ENCODE measurements at regions not wholly inside any gene's neighbourhood (a gene's known extent, or its start where the extent isn't known, plus 50 kb on each side); places are given as distances from the start of the nearest gene placed in this dataset.

GRCh38 chr16:17986991-17987390 is 349.5 kb downstream of the NPIPA8 start:
- Histone ChIP-seq H3K4me2 (replicated peaks; ENCODE audit: low read depth, low read length, poor library complexity, severe bottlenecking) (no peak overlapping the region), H3K79me2 (ENCODE audit: control insufficient read depth, insufficient read depth, low read length) (no peaks in the 10 kb centered on the region), H3K36me3 (replicated peaks in 1 of 2; ENCODE audit: control extremely low read depth in 1 of 2, control insufficient read depth in 1 of 2, extremely low read depth in 1 of 2, insufficient read depth in 2 of 2, low read length in 1 of 2) (no peaks in the 10 kb centered on the region), H3K4me3 (ENCODE audit: control extremely low read depth in 1 of 5, extremely low read depth in 1 of 5, insufficient read depth in 1 of 5, low read depth in 2 of 5, low read length in 4 of 5) (no peak overlapping the region), H2AFZ (ENCODE audit: insufficient read depth, low read depth, low read length, poor library complexity, severe bottlenecking) (no peak overlapping the region), H3K9me3 (ENCODE audit: control extremely low read depth in 1 of 3, control insufficient read depth in 2 of 3, insufficient read depth in 1 of 3, low read length in 2 of 3) (no peaks in the 10 kb centered on the region), H3K4me1 (ENCODE audit: control insufficient read depth in 2 of 2, insufficient read depth in 2 of 2, low read length in 2 of 2) (no peaks in the 10 kb centered on the region), H3K9ac (ENCODE audit: low read length) (no peak overlapping the region), H4K20me1 (ENCODE audit: control insufficient read depth, insufficient read depth, low read length, poor library complexity, severe bottlenecking) (no peaks in the 10 kb centered on the region), H3K27ac (ENCODE audit: low read length in 2 of 2) (no peak overlapping the region), H3K27me3 (replicated peaks in 1 of 4; ENCODE audit: control extremely low read depth in 1 of 4, control insufficient read depth in 3 of 4, insufficient read depth in 4 of 4, low read length in 3 of 4) (no peaks in the 10 kb centered on the region)
- intact Hi-C loops (cut with micrococcal nuclease), result no loop called here
- WGBS (ENCODE audit: insufficient coverage), result 100% methylated on average over 2 of the region's 5 CpGs
- Mint-ChIP-seq H3K4me1 (peaks cover 3% of the 10 kb centered on the region), H3K4me3 (no peak overlapping the region), H3K27me3 (peaks cover 26% of the 10 kb centered on the region), H3K27ac (no peak overlapping the region), H3K9me3 (ENCODE audit: insufficient read depth) (no peaks in the 10 kb centered on the region)
- DNase-seq (no peak), ATAC-seq (ENCODE audit: low read depth) (no peak)
- POLR2A ChIA-PET, result no interaction called here
- TF ChIP-seq EZH2 (IDR thresholded peaks at IDR 0.05; ENCODE audit: borderline replicate concordance, insufficient read depth, low read depth, low read length, poor library complexity, severe bottlenecking) (no peak), CTCF (IDR thresholded peaks at IDR 0.05) (no peak)
- CTCF ChIA-PET, result no interaction called here

GRCh38 chr16:17984810-17985209 is 351.7 kb downstream of the NPIPA8 start:
- H3K27me3 Mint-ChIP-seq, result peaks cover 15% of the 10 kb centered on the region
- POLR2A ChIA-PET, result no interaction called here
- H2AFZ ChIP-seq (ENCODE audit: insufficient read depth, low read depth, low read length, poor library complexity, severe bottlenecking), result no peak overlapping the region

More at GRCh38 chr16:17984810-17985209, 351.7 kb downstream of the NPIPA8 start:
- no peaks in the 10 kb centered on the region for H3K4me1 ChIP-seq (ENCODE audit: control insufficient read depth in 2 of 2, insufficient read depth in 2 of 2, low read length in 2 of 2)
- peaks cover 3% of the 10 kb centered on the region for H3K4me1 Mint-ChIP-seq
- no peaks in the 10 kb centered on the region for H4K20me1 ChIP-seq (ENCODE audit: control insufficient read depth, insufficient read depth, low read length, poor library complexity, severe bottlenecking)
- H3K4me3 ChIP-seq (ENCODE audit: control extremely low read depth in 1 of 5, extremely low read depth in 1 of 5, insufficient read depth in 1 of 5, low read depth in 2 of 5, low read length in 4 of 5), result no peak overlapping the region
- H3K79me2 ChIP-seq (ENCODE audit: control insufficient read depth, insufficient read depth, low read length), result no peaks in the 10 kb centered on the region
- TF ChIP-seq EZH2 (IDR thresholded peaks at IDR 0.05; ENCODE audit: borderline replicate concordance, insufficient read depth, low read depth, low read length, poor library complexity, severe bottlenecking) (no peak), CTCF (IDR thresholded peaks at IDR 0.05) (no peak)
- no peaks in the 10 kb centered on the region for H3K9me3 ChIP-seq (ENCODE audit: control extremely low read depth in 1 of 3, control insufficient read depth in 2 of 3, insufficient read depth in 1 of 3, low read length in 2 of 3)
- H3K4me2 ChIP-seq (replicated peaks; ENCODE audit: low read depth, low read length, poor library complexity, severe bottlenecking), result no peak overlapping the region
- ATAC-seq (ENCODE audit: low read depth), result no peak
- intact Hi-C loops (cut with micrococcal nuclease), result no loop called here
- no peaks in the 10 kb centered on the region for H3K27me3 ChIP-seq (replicated peaks in 1 of 4; ENCODE audit: control extremely low read depth in 1 of 4, control insufficient read depth in 3 of 4, insufficient read depth in 4 of 4, low read length in 3 of 4)
- CTCF ChIA-PET, result no interaction called here
- no peak overlapping the region for H3K27ac ChIP-seq (ENCODE audit: low read length in 2 of 2)
- no peak overlapping the region for H3K9ac ChIP-seq (ENCODE audit: low read length)
- H3K36me3 ChIP-seq (replicated peaks in 1 of 2; ENCODE audit: control extremely low read depth in 1 of 2, control insufficient read depth in 1 of 2, extremely low read depth in 1 of 2, insufficient read depth in 2 of 2, low read length in 1 of 2), result no peaks in the 10 kb centered on the region
- no peak overlapping the region for H3K27ac Mint-ChIP-seq
- H3K9me3 Mint-ChIP-seq (ENCODE audit: insufficient read depth), result no peaks in the 10 kb centered on the region
- no peak overlapping the region for H3K4me3 Mint-ChIP-seq
- WGBS (ENCODE audit: insufficient coverage), result no CpG with 5 or more reads among the region's 8 CpGs
- no peak for DNase-seq

All from B cell (primary cell).